HuH-7 (cell line): ENCODE measurements at regions not wholly inside any gene's neighbourhood (a gene's known extent, or its start where the extent isn't known, plus 50 kb on each side); places are given as distances from the start of the nearest gene placed in this dataset.

Source experiments
- DNase-seq: peaks from one replicate; pipeline ENCODE4 v3.0.0; 2011; ENCODE audit warnings: low spot score

DNA sequence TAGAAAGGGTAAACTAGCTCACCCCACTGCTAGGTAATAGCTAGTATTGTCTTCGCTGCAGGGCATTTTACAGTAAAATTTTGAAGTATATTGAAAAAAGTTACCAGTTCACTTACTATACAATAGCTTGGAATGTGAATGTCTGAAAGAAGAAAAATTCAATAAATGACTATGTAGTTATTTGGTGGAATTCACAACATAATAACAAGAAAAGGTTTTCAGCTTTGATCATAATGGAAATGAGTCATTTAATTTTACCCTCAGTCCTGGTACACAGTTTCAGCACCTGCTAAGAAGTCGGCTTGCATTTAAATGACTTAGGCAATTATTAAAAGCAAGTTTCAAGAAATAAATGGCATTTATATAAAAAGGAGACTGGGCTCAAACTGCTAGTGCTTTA is 90.4 kb downstream of the NUP35 start:
- no peak for DNase-seq

DNA sequence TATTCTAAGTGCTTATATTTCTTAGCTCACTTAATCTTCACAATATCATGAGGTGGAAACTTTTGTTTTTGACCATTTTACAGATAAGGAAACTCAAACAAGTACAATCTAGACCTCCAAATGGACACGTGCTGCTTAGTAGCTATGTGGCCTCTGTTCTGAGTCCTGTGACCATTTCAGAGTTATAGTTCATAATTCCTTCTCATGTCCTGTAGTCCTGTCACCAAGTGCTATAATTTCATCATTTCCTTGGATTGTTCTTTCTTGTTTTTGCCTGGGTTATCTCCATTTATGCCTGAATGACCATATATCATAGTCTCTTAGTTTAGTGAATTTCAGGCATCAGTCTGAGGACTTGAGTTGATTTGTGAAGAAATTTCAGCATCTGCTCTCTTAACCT is 91.7 kb downstream of the NUP35 start:
- no peak for DNase-seq

DNA sequence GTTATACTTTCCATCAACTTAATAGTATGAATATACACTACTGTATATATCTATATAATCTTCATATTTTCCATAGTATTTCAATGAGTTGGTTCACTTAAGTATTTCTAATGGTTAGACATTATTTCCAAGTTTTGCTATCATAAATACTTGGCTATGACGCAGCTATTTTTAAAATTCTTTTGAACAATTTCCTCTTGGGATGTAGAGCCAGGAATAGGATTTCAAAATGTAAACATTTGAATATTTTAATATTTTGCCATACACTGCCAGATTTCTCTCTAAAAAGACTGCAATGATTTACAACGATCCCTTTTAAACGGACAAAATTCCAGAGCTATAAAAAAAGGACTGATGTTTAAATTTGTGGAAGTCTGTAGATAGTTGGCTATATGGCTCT is 95.6 kb downstream of the NUP35 start:
- DNase-seq: no peak

DNA sequence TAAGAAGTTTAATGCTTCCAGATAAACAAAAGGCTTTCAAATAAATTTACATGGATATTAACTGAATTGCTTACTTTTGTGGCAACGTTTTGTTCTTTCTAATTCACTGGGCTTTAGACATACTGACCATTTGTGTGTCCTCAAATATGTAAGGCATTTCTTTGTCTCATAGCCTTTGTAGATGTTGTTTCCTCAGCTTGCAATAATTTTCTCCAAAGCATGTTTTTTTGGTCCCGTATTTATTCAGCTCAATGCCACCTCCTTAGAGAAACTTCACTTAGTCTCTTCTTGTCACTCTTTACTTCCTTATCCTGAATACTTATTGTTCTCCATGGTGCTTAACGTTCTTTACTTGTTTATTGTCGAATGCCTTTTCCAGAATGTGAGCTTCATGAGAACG is 98.5 kb downstream of the NUP35 start:
- no peak for DNase-seq

DNA sequence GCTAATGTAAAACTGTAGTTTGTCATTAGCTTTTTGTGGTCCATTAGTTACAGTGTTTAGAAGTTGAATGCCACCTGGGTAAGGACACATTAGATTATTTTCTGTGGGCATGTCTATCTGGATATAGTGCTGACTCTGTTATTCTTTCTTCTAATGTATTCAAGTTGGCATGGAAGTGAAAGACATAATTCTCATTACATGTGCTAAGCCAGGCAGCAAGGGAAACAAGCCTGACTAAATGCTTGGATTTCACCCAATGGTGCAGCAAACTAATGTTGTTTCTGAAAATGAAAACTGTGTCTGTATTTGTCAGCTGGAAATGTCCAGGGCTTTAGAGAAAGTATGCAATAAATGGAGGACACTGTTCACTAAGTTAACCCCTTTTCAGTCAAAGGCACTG is 100.7 kb downstream of the NUP35 start:
- no peak for DNase-seq

DNA sequence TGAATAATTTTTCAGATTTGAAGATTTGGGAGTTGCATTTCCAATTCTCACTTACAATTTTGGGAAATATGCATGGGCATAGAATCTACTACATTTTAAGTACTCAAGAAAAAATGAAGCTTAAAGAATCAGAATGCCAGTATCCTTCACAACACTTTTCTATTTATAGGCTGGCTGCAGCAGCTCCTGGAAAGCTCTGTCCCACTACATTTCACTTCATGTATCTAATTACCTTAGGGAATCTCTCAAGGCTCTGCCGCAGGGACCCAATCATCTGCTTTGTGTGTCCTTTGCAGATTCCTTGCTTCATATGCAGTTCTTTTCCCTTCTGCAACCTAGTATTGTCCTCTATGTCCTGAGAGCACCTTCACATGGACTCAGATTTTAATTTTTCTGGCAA is 102.9 kb downstream of the NUP35 start:
- DNase-seq: no peak

DNA sequence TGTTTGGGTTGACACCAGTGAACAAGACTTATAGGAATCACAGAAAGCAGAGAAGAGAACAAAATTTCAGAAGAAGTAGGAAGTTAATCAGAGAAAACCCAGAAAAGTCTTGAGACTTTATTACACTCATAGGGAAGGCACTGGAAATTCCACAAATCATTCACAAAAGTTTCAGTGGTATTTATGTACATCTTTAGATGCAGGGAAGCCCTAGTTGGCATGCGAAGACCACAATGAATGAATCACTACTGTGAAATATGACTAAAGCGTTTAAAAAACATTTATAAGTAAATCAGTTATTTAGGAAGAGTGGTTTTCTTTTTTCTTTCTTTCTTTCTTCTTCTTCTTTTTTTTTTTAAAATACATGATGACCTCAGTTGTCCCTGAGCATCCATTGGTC is 105.1 kb downstream of the NUP35 start:
- no peak for DNase-seq

DNA sequence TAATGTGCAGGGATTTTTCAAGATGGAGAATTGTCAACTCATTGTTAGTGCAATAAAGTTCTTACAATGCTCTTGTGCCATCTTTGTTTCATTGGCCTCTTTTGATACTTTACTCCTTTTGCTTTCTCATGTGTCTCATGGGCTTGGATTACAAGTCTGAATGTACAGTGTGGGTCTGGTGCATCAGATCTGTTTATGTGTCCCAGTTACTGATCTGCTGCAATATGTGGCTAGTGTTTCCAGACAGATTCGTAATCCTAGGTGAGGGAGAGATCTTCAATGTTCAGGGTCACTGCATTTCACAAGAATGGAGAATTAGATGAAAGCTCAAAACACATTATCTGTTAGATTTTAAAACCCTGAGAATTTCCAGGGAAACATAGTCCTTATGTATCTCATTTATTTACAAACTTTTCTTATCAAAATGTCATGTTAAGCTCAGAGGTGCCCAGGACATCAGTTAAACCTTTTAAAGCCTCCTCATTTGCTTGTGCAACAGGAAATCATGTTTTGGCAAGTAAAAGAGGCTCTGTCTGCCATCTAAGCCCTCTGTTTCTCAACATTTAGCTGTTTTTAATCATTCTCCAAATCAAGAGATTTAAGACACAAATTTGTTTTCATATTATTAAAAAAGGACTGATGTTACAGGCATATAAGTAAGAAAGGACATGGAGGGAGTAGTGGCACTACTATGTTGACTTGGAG is 108.1 kb downstream of the NUP35 start:
- no peak for DNase-seq

DNA sequence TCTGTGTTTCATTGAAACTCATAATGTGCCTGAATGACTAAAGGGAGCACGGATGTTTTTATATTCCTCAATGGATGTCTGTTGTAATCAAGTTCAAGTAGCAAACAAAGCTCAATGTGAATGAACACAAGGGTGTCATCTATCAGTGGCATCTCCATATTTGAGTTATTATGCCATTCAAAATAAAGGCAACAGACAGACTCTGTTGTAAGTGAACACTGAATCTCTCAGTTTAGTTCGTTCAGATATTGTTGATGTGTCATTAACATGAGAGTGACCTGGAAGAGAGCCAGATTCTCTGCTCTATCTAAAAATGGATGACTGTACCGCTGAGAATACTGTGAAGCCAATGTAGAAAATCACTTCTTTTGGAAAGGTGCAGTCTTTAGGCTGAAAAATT is 118.7 kb downstream of the NUP35 start:
- DNase-seq: no peak

DNA sequence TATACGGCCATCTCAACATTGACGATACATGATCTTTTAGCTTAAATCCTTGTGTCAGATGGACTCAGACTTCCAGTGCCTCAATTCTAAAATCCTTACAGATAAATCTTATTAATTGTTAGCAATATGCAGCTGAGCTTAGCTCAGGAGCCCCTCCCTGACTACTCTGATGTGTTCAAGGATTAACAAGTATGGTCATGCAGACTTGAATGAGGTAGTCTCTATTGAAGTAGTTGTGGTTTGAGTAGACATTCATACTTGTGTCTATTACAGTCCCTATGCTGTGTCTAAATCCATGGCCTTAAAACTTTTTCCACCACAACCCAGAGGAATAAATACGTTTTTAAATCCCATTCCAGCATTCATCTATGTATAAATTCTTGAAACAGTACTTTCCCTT is 119.5 kb downstream of the NUP35 start:
- DNase-seq: no peak

DNA sequence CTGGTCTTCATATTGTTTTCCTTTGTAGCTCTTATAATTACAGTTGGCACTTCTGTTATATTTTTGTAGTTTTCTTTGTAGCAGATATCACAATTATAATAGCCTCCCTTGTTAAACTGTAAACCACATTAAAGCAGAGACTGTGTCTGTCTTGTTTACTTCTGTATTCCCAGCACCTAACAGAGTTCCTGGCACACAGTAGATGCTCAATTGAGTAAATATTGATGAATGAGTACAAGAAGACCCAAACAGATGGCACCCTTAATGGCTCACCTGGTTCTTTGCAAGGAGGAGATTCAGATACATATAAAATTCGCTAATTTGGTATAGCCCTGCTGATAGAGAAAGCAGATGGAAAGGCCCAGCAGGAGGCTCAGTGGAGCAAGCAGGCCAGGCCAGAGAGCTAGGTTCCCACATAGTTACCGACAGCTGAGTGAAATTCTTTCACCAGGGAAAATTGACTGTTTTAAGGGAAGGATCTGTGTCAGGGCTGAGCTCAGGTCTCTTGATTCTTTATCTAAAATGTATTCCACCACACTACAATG is 120.1 kb downstream of the NUP35 start:
- no peak for DNase-seq

DNA sequence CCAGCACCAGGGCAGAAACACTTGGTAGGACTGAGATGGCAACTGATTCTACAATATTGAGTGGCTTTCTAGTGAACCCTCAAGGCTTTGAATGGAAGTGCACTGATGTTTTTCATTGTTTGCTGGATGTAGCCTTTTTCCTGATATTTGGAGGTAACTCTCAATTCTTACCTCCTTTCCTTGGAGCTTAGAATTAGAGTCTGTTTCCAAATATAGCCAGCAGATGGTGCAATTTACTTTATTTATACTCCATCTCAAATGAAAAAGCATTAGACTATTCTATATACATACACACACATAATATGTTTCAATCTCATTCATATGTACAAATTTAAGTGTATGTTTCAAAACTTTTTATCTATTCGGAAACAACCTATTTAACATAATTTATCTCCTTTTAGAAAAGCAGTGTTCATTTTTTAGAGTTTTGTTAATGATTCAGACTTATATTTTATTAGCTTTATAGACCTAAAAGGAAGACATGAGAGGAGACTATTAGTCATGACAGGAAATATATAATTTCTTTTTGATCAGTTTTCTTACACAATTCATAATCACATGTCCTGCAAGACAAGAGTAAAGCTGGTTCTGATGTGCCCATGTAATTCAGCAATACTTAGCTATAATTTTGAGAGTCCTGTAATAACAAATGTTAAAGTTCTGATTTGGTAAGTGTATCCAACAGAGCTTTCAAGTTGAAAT is 124.8 kb downstream of the NUP35 start:
- peak; percentile 51 for DNase-seq

DNA sequence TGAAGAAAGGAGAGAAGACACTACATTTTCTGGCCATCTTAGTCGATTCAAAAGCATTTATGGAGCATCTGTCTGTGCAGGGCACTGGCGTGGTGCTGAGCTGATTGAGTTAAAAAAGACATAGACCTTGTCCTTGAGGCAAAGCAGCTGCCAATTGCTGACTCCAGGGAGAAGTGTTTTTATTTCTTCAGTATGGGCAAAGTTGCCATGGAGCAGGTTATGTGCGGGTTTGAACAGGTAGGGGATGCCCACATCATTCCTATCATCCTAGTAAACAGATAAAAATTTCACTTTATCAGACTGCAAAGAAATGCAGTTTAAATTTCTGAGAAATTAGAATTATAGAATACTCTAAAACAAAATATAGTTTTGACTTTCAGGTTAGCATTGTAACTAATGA is 125.8 kb downstream of the NUP35 start:
- DNase-seq: no peak

DNA sequence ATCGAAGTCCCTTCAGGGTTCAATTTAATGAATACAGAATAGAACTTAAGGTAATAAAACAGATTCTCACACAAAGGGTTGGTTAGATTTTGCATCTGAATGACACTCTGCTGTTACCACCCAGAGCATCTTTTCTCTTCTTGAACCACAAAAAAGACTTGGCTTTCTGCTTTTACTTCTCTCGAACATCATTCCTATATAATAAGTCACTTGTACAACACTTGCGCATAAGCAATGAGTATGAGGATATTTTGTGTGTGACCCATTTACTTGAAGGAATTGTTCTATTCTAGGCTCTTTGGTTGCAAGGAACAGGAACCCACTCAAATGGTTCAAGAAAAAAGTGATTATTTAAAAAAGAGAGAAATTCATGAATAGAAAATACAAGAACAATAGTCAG is 126.2 kb downstream of the NUP35 start:
- DNase-seq: no peak

DNA sequence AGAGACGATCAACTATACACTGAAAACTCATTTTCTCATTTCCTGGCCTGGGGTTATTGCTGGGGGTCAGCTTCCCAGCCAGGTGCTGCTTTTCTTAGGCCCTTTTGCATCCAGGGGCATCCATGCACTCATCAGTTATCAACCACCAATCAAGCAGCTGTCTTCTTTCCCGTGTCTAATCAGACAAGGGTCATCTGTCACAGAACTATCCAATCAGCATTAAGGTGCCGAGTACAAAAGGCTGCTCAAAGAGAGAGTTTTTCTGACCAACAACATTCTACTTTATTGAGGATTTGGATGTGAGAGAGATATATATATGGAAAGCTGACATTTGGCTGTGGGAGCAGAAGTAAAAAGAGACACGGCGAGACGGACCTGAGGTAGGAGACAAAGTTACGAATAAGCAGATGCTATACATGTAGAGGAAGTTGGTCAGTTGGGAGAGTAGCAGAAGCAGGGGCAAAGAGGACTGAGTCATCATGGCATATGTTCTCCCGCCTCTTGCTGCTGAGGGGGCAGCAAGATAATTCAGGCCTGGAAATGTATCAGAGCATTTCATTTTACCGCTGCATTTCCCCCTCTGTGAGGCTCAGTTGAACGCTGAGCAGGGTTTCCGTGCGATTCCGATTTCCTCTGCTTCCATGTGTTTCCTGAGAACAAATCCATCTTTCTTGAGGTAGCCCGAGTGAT is 129.3 kb downstream of the NUP35 start:
- no peak for DNase-seq

DNA sequence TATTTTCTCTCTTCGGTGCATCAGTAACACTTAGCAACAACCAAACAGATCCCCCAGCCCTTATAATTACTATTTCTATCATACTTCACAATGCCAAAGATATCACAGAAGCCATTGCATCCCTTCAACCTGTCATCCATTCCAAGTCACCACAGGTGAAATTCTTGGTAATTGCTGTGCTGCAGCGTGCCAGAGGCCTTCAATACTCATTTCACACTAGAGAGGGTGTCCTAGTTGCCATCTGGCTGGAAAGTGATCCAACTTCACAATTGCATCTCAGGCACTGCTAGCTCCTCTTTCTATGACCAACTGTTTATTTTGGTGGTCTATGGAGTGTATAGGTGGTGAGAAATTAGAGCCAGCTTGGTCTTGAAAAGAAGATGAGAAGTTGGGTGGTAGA is 131.2 kb downstream of the NUP35 start:
- DNase-seq: no peak

DNA sequence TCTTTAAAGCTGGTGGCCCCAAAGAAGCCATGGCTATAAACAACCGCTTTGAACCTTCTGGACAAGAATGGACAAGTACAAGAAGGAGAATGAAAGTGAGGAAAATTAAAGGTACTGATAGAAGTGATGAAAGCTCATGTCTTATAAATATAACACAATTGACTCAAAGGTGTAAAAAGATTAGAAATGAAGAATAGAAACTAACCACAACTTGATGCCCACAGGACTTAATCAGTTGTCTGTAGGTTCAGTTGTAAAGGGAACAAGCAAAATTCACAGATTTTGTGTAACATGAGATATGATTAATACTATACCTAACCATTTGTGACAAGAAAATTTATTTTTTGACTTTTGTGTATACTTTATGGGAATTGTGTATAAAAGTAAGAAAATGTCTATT is 135.7 kb downstream of the NUP35 start:
- no peak for DNase-seq

DNA sequence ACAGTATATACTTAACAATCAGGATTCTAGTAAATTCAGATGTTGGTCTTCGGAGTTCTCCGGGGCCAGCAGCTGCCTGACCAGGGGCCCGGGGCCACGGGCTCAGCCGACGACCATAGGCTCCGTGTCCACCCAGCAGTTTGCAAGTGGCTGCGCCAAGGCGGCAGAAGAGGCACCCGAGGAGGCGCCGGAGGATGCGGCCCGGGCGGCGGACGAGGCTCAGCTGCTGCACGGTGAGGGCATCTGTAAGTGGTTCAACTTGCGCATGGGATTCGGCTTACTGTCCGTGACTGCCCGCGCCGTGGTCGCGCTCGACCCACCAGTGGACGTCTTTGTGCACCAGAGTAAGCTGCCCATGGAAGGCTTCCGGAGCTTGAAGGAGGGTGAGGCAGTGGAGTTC is 136.3 kb downstream of the NUP35 start:
- DNase-seq: no peak

DNA sequence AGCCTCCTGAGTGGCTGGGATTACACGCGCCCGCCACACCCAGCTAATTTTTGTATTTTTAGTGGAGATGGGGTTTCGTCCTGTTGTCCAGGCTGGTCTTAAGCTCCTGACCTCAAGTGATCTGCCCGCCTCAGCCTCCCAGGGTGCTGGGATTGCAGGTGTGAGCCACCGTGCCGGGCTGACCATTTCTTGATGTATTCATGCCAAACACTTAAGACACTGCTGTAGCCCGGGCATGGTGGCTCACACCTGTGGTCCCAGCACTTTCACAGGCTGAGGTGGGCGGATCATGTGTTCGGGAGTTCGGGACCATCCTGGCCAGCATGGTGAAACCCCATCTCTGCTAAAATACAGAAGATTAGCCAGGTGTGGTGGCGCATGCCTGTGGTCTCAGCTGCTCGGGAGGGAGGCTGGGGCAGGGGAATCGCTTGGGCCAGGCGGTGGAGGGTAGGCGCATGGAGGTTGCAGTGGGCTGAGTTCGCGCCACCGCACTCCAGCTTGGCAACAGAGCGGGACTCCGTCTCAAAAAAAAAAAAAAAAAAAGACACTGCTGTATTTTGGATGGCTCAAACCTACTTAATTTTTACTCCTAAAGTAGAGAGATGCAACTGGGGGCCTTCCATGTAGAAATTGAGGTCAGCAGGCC is 140.8 kb downstream of the NUP35 start:
- DNase-seq: no peak

DNA sequence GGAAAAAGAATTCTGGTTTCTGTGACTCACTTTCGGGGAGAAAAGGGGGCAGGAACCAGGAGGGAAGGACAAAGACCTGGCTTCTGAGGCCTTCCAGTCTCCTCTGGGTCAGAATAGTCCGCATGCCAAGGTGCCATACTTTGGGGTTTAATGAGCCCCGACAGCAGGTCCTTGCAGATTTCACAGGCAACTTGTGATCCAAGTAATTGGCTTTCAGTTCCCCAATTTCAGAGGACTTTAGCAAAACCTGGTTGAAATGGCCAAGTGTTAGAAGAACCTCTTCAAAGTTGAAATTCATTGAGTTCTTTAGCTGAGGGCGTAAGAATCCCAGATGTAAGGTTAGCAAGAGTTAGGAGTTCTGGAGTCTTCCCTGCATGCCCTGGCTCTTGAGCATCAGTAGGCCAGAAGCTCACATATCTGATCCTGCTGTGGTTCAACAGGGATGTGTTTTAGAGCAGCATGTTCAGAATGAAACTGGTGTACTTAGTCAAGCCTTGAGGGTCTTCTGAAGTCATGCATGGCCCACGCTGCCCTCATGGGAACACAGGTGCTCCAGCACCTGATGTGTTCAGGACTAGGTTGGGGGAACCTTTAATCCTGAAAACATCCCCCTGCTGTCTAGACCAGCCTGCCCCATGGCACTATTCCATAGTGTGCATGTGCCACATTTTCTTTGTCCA is 143.0 kb downstream of the NUP35 start:
- no peak for DNase-seq

DNA sequence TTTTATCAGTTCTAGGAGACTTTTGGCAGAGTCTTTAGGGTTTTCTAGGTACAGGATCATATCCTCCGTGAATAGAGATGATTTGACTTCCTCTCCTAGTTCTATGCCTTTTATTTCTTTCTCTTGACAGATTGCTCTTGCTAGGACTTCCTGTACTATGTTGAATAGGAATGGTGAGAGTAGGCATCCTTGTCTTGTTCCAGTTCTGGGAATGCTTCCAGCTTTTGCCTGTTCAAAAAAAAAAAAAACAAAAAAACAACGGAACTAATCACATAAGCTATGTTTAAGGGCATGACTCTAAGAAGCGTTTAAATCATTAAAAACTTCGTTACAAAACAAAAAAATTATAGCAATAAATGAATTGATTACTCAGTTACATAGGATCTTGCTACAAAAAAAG is 145.7 kb downstream of the NUP35 start:
- DNase-seq: no peak

DNA sequence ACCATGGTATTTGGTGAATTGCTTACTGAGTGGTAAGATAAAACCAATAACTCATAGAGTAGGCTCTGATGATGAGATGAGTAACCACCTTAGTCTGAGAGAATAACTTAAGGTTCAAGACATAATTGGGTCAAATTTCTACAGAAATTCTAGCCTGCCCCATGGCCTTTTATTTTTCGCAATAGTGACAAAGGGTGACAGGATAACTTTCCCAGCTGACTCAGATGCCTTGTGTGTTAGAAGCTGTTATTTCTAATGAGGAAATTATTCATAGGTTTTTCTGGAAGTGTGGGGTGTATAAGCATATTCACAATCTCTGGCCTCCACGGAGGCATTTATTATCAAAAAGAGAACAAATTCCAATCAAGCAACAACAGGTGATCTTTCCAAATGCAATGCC is 159.0 kb downstream of the NUP35 start:
- no peak for DNase-seq
